ENCODE measurements at regions not wholly inside any gene's neighbourhood (a gene's known extent, or its start where the extent isn't known, plus 50 kb on each side); places are given as distances from the start of the nearest gene placed in this dataset.

DNA sequence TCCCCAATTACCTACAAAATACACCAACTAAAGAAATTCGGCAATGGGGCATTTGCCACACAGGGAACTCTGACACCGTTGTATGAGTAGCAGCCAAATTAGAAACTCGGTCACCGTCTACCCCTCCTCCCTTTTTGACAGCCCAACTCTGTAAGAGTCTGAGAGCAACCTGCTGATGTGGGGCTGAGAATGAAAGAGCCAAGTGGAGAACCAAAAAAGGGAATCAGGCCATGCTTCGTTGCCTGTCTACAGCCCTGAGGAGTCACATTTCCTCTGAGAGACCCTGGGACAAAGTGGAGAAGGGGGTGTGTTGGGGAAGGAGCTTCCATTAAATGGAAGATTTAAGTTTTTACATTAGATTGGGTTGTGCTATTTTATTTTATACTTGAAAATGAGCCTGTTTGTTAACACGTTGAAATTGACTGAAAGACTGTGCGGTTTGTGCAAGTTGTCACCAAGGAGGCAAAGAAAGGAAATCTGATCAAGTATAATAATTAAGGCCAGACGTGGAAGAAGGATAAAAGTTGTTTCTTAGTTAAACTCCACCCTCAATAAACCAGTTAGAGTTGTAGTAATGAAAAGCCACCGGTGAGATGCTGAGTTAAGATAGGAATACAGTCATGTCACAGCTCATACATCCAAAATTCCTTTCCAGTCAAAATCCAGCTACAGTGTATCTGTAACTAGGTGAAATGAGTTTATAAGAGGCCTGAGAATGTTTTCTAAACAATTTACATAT lies 131.7 kb upstream of the CREB1 start:
- 82 to 91% methylated on average over 9 of the region's 9 CpGs for WGBS, 2 donors
- ATAC-seq (ENCODE audit: low FRiP score in 2 of 2) = no peak
- no peak for DNase-seq
- H3K9me3 ChIP-seq = no peaks in the 10 kb centered on the region
- no peak for TF ChIP-seq EP300 (IDR thresholded peaks at IDR 0.05)
- no peak for TF ChIP-seq POLR2A (IDR thresholded peaks at IDR 0.05)
- TF ChIP-seq, protein P1, sequence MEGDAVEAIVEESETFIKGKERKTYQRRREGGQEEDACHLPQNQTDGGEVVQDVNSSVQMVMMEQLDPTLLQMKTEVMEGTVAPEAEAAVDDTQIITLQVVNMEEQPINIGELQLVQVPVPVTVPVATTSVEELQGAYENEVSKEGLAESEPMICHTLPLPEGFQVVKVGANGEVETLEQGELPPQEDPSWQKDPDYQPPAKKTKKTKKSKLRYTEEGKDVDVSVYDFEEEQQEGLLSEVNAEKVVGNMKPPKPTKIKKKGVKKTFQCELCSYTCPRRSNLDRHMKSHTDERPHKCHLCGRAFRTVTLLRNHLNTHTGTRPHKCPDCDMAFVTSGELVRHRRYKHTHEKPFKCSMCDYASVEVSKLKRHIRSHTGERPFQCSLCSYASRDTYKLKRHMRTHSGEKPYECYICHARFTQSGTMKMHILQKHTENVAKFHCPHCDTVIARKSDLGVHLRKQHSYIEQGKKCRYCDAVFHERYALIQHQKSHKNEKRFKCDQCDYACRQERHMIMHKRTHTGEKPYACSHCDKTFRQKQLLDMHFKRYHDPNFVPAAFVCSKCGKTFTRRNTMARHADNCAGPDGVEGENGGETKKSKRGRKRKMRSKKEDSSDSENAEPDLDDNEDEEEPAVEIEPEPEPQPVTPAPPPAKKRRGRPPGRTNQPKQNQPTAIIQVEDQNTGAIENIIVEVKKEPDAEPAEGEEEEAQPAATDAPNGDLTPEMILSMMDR (IDR thresholded peaks at IDR 0.05) = no peak
- no peak for TF ChIP-seq POLR2AphosphoS5 (IDR thresholded peaks at IDR 0.05)
- H3K27ac ChIP-seq = no peak overlapping the region
- no peaks in the 10 kb centered on the region for H3K4me1 ChIP-seq
- no peaks in the 10 kb centered on the region for H3K36me3 ChIP-seq
- no peaks in the 10 kb centered on the region for H3K27me3 ChIP-seq
- no peak overlapping the region for H3K4me3 ChIP-seq

DNA sequence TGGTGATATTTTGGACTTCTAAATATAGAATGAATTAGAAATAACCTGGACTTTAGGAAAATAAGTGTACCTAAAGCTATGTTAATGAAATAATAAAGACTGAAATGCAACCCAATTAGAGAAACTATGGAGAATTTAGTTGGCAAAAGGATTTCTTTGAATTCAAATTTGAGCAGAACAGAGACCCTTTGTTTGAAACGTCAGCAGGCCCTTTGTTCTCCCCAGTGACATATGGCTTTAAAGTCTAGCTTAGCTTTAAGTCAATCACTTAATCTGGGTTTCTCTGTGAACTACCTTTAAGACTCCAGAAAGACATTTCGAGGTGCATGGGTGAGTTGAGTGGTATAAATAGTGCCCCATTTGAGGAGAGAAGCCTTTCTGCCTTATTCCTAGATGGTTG lies 130.5 kb upstream of the CREB1 start:
- H3K4me1 ChIP-seq = no peaks in the 10 kb centered on the region
- ATAC-seq (ENCODE audit: low FRiP score in 2 of 2) (no peak), DNase-seq (no peak)
- no peaks in the 10 kb centered on the region for H3K27me3 ChIP-seq
- H3K9me3 ChIP-seq = no peaks in the 10 kb centered on the region
- 85 to 91% methylated on average over 2 of the region's 2 CpGs for WGBS, 2 donors
- H3K4me3 ChIP-seq = no peak overlapping the region
- no peaks in the 10 kb centered on the region for H3K36me3 ChIP-seq
- no peak overlapping the region for H3K27ac ChIP-seq
- TF ChIP-seq POLR2A (IDR thresholded peaks at IDR 0.05) (no peak), EP300 (IDR thresholded peaks at IDR 0.05) (no peak)
- TF ChIP-seq, protein P1 (IDR thresholded peaks at IDR 0.05) = no peak

DNA sequence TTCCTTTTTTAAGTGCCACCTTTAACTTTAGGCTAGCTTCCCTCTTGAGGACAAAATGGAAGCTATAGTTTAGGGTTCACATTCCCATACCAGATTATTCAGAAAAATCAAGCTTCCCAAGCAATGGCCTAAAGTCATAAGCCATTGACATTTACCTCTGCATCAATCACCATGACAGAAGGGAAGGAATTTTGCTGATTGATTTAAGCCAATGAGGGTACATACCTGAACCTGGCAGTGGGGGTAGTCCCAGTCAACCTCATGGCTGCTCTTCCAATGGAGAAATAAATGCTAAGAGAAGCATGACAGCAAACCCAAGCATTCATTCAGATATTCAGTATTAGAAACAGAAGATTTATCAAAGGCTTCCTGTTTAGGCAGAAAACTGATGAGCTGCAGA lies 128.4 kb upstream of the CREB1 start:
- Histone ChIP-seq H3K9me3 (no peaks in the 10 kb centered on the region), H3K4me1 (no peaks in the 10 kb centered on the region), H3K36me3 (no peaks in the 10 kb centered on the region), H3K27me3 (no peaks in the 10 kb centered on the region), H3K4me3 (no peak overlapping the region), H3K27ac (no peak overlapping the region)
- TF ChIP-seq EP300 (IDR thresholded peaks at IDR 0.05) = no peak
- TF ChIP-seq POLR2AphosphoS5 (IDR thresholded peaks at IDR 0.05) = no peak
- TF ChIP-seq, protein P1 (IDR thresholded peaks at IDR 0.05) = no peak
- TF ChIP-seq POLR2A (IDR thresholded peaks at IDR 0.05) = no peak
- no peak for ATAC-seq (ENCODE audit: low FRiP score in 2 of 2)
- DNase-seq = no peak

DNA sequence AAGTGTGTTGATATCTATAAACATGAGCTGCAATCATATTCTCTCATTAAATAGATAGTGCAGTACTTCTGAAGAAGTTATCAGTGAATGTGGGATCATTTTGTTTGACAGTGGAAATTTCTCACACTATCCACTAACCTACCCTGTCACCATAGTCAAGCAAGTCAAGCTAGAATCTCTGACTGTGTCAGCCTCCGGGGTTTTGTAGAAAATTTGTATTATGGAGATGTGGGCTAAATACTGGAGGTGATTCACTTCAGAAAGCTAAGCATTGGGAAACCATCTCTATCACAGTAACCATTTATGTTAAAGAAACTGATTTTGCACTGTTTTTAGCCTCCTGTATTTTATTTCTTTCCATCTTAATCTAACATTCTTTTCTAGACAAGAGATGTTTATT lies 126.6 kb upstream of the CREB1 start:
- H3K4me3 ChIP-seq = no peak overlapping the region
- ATAC-seq (ENCODE audit: low FRiP score in 2 of 2) (no peak), DNase-seq (no peak)
- H3K4me1 ChIP-seq = peaks cover 0 to 4% (median 1%) of the 10 kb centered on the region in 4 donors
- no peaks in the 10 kb centered on the region for H3K27me3 ChIP-seq
- no peaks in the 10 kb centered on the region for H3K36me3 ChIP-seq
- WGBS, 2 donors = 75 to 100% methylated on average over 1 of the region's 1 CpG
- no peaks in the 10 kb centered on the region for H3K9me3 ChIP-seq
- H3K27ac ChIP-seq = no peak overlapping the region
- TF ChIP-seq POLR2AphosphoS5 (IDR thresholded peaks at IDR 0.05) (no peak), EP300 (IDR thresholded peaks at IDR 0.05) (no peak), POLR2A (IDR thresholded peaks at IDR 0.05) (no peak)
- TF ChIP-seq, protein P1 (IDR thresholded peaks at IDR 0.05) = no peak

DNA sequence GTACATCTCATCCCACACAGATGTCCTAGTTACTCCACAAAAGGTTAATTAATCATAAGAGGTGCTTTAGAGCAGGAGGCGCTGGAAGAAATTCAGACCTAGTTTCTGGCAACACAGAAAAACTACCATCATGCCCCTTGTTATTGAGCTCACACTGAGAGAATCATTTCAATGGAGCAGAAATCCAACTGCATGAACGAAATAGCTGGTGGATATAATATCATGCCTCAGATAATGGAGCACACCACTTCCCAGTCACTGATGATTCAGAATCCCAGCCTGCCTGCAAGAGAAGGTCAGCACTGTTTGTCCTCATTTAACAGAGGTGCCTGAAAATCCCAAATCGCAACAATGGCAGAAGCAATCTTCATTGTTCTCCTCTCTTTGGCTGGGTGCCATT lies 125.8 kb upstream of the CREB1 start:
- Histone ChIP-seq H3K4me3 (no peak overlapping the region), H3K36me3 (no peaks in the 10 kb centered on the region), H3K27ac (no peak overlapping the region), H3K27me3 (no peaks in the 10 kb centered on the region), H3K4me1 (peaks cover 0 to 10% (median 7%) of the 10 kb centered on the region in 4 donors), H3K9me3 (no peaks in the 10 kb centered on the region)
- WGBS, 2 donors = 76 to 88% methylated on average over 3 of the region's 3 CpGs
- DNase-seq (no peak), ATAC-seq (ENCODE audit: low FRiP score in 2 of 2) (no peak)
- no peak for TF ChIP-seq POLR2A (IDR thresholded peaks at IDR 0.05)

Measured in upper lobe of left lung (tissue), 6 donors.